ENCODE measurements at regions not wholly inside any gene's neighbourhood (a gene's known extent, or its start where the extent isn't known, plus 50 kb on each side); places are given as distances from the start of the nearest gene placed in this dataset.

DNA sequence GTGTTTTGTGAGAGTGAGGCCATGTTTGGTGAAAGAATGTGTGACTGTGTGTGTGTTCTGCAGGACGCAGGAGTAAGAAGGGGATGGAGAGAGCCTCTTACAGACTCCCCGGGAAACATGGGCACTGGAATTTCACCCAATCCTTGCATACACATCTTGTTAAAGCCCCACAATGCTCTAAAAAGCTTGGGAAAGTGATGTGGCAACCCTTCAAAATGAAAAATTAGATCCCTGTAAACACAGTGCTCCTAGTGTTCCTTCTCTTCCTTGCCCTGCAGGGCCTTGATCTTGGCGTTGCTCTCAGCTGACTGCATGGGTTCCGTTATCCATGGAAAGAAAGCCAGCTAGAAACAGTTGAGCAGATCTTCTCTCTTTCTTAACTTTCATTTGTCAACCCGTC is 701.7 kb downstream of the SEMA5A start:
- no peak for DNase-seq (ENCODE audit: low read depth, low spot score)

- no peak for DNase-seq (ENCODE audit: low read depth, low spot score)
Observed at GRCh38 chr5:8844847-8845246, 701.0 kb downstream of the SEMA5A start.

- no peak for DNase-seq (ENCODE audit: low read depth, low spot score)
Observed at GRCh38 chr5:8845296-8845695, 700.6 kb downstream of the SEMA5A start.

DNA sequence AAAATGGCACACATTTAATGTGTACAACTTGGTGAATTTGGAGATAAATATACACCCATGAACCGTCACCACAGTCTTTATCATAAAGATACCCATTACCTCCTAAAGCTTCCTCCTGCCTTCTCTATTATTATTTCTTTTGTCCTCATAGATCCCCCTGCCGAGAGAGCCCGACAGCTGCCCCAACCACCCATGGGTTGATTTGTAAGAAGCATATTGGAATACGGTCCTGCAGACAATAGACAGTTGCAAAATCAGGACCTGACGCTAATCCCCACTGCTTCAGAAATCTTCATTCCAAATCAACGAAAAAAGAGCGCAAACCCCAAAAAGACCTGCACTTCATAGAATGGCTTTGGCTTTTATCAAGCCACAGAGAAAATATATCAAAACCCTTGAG is 697.5 kb downstream of the SEMA5A start:
- no peak for DNase-seq (ENCODE audit: low read depth, low spot score)

- DNase-seq (ENCODE audit: low read depth, low spot score), result peak; percentile 83
Observed at GRCh38 chr5:8848997-8849594, 696.8 kb downstream of the SEMA5A start.

GRCh38 chr5:8851101-8851500 is 694.8 kb downstream of the SEMA5A start:
- no peak for DNase-seq (ENCODE audit: low read depth, low spot score)

DNA sequence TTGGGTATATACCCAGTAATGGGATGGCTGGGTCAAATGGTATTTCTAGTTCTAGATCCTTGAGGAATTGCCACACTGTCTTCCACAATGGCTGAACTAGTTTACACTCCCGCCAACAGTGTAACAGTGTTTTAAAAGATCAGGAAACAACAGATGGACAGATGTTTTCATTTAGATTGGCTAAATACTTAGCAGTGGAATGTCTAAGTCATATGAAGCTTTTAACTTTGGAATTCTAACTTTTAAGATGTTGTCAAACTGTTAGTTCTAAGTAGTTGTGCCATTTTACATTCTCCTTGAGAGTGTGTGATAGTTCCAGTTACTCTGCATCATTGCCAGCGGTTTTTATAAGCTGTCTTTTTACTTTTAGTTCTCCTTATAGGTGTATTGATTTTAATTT is 688.8 kb downstream of the SEMA5A start:
- DNase-seq (ENCODE audit: low read depth, low spot score), result no peak

- DNase-seq (ENCODE audit: low read depth, low spot score), result no peak
Observed at GRCh38 chr5:8861764-8862163, 684.1 kb downstream of the SEMA5A start.

DNA sequence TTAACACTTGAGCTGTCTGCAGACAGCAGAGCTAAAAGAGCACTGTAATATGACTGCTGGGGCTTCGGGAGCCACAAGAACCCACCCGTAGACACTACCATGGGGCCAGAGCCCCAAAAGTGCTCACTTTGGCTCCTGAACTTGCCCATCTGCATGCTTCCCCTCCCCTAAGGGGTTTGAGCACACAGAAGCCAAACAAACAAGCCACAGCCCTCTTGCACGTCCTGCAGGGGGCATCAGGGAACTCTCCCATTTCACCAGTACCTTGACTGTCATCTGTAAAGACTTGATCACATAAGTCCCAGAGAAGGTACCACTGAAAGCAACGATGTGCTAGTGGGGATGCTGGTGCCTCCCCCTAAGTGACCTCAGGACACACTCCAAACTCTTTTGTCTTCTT is 681.8 kb downstream of the SEMA5A start:
- DNase-seq (ENCODE audit: low read depth, low spot score), result no peak

GRCh38 chr5:8865266-8865665 is 680.6 kb downstream of the SEMA5A start:
- no peak for DNase-seq (ENCODE audit: low read depth, low spot score)

GRCh38 chr5:8865686-8866374 is 680.0 kb downstream of the SEMA5A start:
- DNase-seq (ENCODE audit: low read depth, low spot score), result no peak

DNA sequence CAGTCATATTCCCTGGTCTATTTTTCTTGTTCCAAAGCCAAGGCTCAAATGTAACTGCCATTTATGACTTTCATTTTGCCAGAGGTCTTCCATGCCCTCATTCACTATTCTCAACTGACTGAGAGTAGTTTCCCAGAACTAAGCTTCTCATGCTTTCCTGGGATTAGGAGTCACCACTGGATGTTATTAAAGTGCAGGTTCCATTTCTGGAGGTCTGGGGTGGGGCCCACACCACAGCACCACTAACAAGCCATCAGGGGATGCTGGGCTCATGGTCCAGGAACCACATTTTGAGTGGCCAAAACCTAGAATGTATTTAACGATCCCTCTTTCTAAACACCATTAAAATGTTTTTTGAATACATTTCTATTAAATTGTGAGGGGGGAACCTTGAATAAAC is 677.6 kb downstream of the SEMA5A start:
- DNase-seq (ENCODE audit: low read depth, low spot score), result no peak

GRCh38 chr5:8869932-8870331 is 675.9 kb downstream of the SEMA5A start:
- DNase-seq (ENCODE audit: low read depth, low spot score), result no peak

DNA sequence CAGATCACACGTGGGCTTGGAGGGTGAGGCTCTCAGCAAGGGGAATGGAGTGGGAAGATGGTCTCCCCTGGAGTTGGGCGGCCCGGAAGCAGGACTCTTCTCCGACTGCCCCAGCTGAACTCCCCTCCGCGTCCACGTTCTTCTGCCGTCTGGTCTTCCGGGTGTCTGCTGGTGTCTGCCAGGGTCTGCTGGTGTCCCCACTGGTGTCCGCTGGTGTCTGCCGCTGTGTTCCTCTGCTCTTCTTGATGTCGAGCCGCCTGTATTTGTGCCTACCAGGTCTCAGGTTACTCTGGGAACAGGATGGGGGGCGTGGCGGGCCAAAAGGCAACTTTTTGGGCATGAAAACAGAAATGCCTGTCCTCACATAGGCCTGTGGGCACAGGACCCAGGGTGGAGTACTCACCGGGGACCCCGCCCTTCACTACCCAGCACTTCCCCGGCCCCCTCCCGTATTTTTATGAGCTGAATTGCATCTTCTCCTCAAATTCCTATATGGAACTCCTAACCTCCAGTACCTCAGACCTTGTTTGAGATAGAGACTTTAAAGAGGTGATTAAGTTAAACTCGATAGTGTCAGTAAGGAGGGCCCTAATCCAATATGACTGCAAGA is 675.4 kb downstream of the SEMA5A start:
- no peak for DNase-seq (ENCODE audit: low read depth, low spot score)

DNA sequence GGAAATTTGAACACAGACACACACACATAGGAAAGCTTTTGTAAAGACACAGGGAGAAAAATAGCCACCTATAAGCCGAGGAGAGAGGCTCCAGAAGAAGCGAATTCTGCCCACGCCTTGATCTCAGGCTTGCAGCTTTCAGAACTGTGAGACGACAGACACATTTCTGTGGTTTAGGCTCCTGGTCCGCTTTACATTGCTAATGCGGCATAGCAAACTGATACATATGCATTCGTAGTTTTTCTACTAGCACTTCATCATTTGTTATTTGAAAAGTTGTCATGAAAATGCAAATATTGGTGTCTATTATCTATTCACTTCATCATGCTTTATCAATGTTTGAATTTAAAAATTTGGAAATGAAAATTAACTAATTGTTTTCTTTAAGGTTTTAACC is 674.9 kb downstream of the SEMA5A start:
- no peak for DNase-seq (ENCODE audit: low read depth, low spot score)

- no peak for DNase-seq (ENCODE audit: low read depth, low spot score)
Observed at GRCh38 chr5:8871446-8871845, 674.4 kb downstream of the SEMA5A start.

GRCh38 chr5:8875722-8876121 is 670.2 kb downstream of the SEMA5A start:
- DNase-seq (ENCODE audit: low read depth, low spot score), result no peak

DNA sequence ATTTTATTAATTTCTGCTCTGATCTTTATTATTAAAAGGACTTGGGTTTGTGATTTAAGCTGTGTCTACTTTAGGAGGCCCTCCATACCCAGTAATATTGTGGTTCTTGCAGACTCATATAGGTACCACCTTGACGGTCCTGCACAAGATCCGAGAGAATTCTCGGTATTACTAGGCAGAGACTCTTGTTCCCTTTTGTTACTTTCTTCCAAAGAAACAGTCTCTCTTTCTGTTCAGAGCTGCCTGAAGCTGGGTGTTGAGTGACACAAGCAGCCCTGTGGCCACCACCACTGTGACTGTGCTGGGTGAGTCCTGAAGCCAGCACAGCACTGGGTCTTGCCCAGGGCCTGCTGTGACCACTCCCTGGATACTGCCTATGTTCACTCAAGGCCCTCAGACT is 666.6 kb downstream of the SEMA5A start:
- DNase-seq (ENCODE audit: low read depth, low spot score), result no peak

GRCh38 chr5:8884029-8884428 is 661.8 kb downstream of the SEMA5A start:
- no peak for DNase-seq (ENCODE audit: low read depth, low spot score)

DNA sequence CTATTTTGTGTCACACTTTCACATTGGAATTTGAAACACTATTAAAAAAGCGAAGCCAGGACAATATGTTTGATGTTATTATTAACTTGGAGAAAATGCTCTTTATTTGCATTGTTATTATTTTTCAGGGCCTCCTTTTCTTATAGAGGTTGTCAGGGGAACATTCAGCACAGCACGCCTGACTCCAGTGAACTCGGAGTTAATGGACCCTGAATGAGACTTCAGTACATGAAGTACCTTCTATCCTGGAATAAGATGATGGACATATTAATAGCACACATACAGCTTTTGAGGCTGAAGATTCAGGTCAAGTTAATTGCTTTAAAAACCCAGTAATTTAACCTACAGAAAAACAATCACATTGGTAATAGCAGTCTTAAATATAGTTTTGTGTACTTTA is 652.9 kb downstream of the SEMA5A start:
- DNase-seq (ENCODE audit: low read depth, low spot score), result no peak

- no peak for DNase-seq (ENCODE audit: low read depth, low spot score)
Observed at GRCh38 chr5:8894031-8894430, 651.8 kb downstream of the SEMA5A start.

- no peak for DNase-seq (ENCODE audit: low read depth, low spot score)
Observed at GRCh38 chr5:8895062-8895461, 650.8 kb downstream of the SEMA5A start.

DNA sequence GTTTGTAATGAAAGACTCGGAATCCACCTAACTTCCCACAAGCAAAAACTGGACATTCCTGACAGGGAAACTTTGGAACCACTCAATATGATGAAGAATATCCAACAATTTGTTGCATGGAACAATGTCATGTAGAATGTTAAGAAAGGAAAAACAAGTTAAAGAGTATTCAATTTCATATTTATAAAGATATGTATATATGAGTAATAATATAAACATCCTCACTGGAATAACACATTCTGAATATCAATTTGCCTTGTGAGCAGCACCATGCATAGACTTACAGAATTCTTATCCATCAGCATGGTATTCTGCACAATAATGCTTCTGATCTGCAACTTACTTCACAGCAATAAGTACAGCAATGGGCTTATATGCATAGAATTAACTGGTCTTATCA is 650.3 kb downstream of the SEMA5A start:
- no peak for DNase-seq (ENCODE audit: low read depth, low spot score)
